ENCODE measurements at regions not wholly inside any gene's neighbourhood (a gene's known extent, or its start where the extent isn't known, plus 50 kb on each side); places are given as distances from the start of the nearest gene placed in this dataset.
"Not testable (repeated sequence)": the region's sequence is repeated elsewhere in the genome, so short reads cannot be mapped to it uniquely, and the experiment has no call there.

GRCh38 chr12:46903058-46903457 is 77.3 kb upstream of the SLC38A4 start:
- TF ChIP-seq CTCF (optimal IDR thresholded peaks at IDR 0.05 in 1 of 3, IDR thresholded peaks at IDR 0.05 in 1 of 3, conservative IDR thresholded peaks at IDR 0.05 in 1 of 3; ENCODE audit: extremely low read depth in 1 of 3, insufficient read depth in 2 of 3, low read length in 3 of 3) (no peak), EZH2 (IDR thresholded peaks at IDR 0.05; ENCODE audit: low read length) (no peak)
- Histone ChIP-seq H3K79me2 (ENCODE audit: control insufficient read depth, insufficient read depth, low read length) (no peaks in the 10 kb centered on the region), H4K20me1 (ENCODE audit: control insufficient read depth, extremely low read depth, insufficient read depth, low read length) (no peaks in the 10 kb centered on the region), H3K4me1 (ENCODE audit: control insufficient read depth, extremely low read depth, insufficient read depth, low read length) (peaks cover 10% of the 10 kb centered on the region), H3K4me3 (ENCODE audit: control insufficient read depth in 2 of 3, extremely low read depth in 1 of 3, insufficient read depth in 2 of 3, low read depth in 1 of 3, low read length in 3 of 3) (no peak overlapping the region), H3K27me3 (ENCODE audit: control insufficient read depth, extremely low read depth, insufficient read depth, low read length) (no peaks in the 10 kb centered on the region), H3K27ac (ENCODE audit: control insufficient read depth, insufficient read depth, low read length) (no peak overlapping the region), H3K36me3 (ENCODE audit: control insufficient read depth in 2 of 2, extremely low read depth in 1 of 2, insufficient read depth in 2 of 2, low read length in 2 of 2) (no peaks in the 10 kb centered on the region), H3K9me3 (ENCODE audit: control insufficient read depth, low read depth, low read length) (no peaks in the 10 kb centered on the region), H3K9me1 (ENCODE audit: control insufficient read depth, extremely low read depth, insufficient read depth, low read length) (no peaks in the 10 kb centered on the region), H3K4me2 (ENCODE audit: control insufficient read depth, extremely low read depth, insufficient read depth, low read depth, low read length) (no peak overlapping the region), H2AFZ (ENCODE audit: control insufficient read depth, low read length) (no peak overlapping the region), H3K9ac (ENCODE audit: control insufficient read depth, extremely low read depth, insufficient read depth, low read length) (no peak overlapping the region)
- DNase-seq (ENCODE audit: low read depth, low spot score) (no peak), FAIRE-seq (no peak)
- dilution Hi-C loops (cut with MboI; ENCODE audit: extremely low pct_ligation_motif_present, low sequenced_read_pairs) = no loop called here

GRCh38 chr12:46904406-46905238 is 78.8 kb upstream of the SLC38A4 start:
- dilution Hi-C loops (cut with MboI; ENCODE audit: extremely low pct_ligation_motif_present, low sequenced_read_pairs) = no loop called here
- TF ChIP-seq CTCF (optimal IDR thresholded peaks at IDR 0.05 in 1 of 3, IDR thresholded peaks at IDR 0.05 in 1 of 3, conservative IDR thresholded peaks at IDR 0.05 in 1 of 3; ENCODE audit: extremely low read depth in 1 of 3, insufficient read depth in 2 of 3, low read length in 3 of 3) (no peak), EZH2 (IDR thresholded peaks at IDR 0.05; ENCODE audit: low read length) (no peak)
- no peaks in the 10 kb centered on the region for H3K27me3 ChIP-seq (ENCODE audit: control insufficient read depth, extremely low read depth, insufficient read depth, low read length)
- FAIRE-seq = no peak
- H3K4me2 ChIP-seq (ENCODE audit: control insufficient read depth, extremely low read depth, insufficient read depth, low read depth, low read length) = peak overlapping the region; percentile 14
- no peak for DNase-seq (ENCODE audit: low read depth, low spot score)
- peaks cover 24% of the 10 kb centered on the region for H3K4me1 ChIP-seq (ENCODE audit: control insufficient read depth, extremely low read depth, insufficient read depth, low read length)
- no peaks in the 10 kb centered on the region for H4K20me1 ChIP-seq (ENCODE audit: control insufficient read depth, extremely low read depth, insufficient read depth, low read length)
- H3K79me2 ChIP-seq (ENCODE audit: control insufficient read depth, insufficient read depth, low read length) = no peaks in the 10 kb centered on the region
- peak overlapping the region; percentile 74 for H2AFZ ChIP-seq (ENCODE audit: control insufficient read depth, low read length)
- H3K9ac ChIP-seq (ENCODE audit: control insufficient read depth, extremely low read depth, insufficient read depth, low read length) = no peak overlapping the region
- H3K27ac ChIP-seq (ENCODE audit: control insufficient read depth, insufficient read depth, low read length) = peak overlapping the region; percentile 8
- no peaks in the 10 kb centered on the region for H3K9me1 ChIP-seq (ENCODE audit: control insufficient read depth, extremely low read depth, insufficient read depth, low read length)
- H3K36me3 ChIP-seq (ENCODE audit: control insufficient read depth in 2 of 2, extremely low read depth in 1 of 2, insufficient read depth in 2 of 2, low read length in 2 of 2) = no peaks in the 10 kb centered on the region
- no peaks in the 10 kb centered on the region for H3K9me3 ChIP-seq (ENCODE audit: control insufficient read depth, low read depth, low read length)
- H3K4me3 ChIP-seq (ENCODE audit: control insufficient read depth in 2 of 3, extremely low read depth in 1 of 3, insufficient read depth in 2 of 3, low read depth in 1 of 3, low read length in 3 of 3) = no peak overlapping the region

- H3K9me3 ChIP-seq (ENCODE audit: control insufficient read depth, low read depth, low read length); H3K36me3 ChIP-seq (ENCODE audit: control insufficient read depth in 2 of 2, extremely low read depth in 1 of 2, insufficient read depth in 2 of 2, low read length in 2 of 2); H4K20me1 ChIP-seq (ENCODE audit: control insufficient read depth, extremely low read depth, insufficient read depth, low read length); DNase-seq (ENCODE audit: low read depth, low spot score); H3K9me1 ChIP-seq (ENCODE audit: control insufficient read depth, extremely low read depth, insufficient read depth, low read length); H3K4me3 ChIP-seq (ENCODE audit: control insufficient read depth in 2 of 3, extremely low read depth in 1 of 3, insufficient read depth in 2 of 3, low read depth in 1 of 3, low read length in 3 of 3); H3K79me2 ChIP-seq (ENCODE audit: control insufficient read depth, insufficient read depth, low read length); H3K9ac ChIP-seq (ENCODE audit: control insufficient read depth, extremely low read depth, insufficient read depth, low read length); dilution Hi-C loops (cut with MboI; ENCODE audit: extremely low pct_ligation_motif_present, low sequenced_read_pairs); H3K27me3 ChIP-seq (ENCODE audit: control insufficient read depth, extremely low read depth, insufficient read depth, low read length): not testable (repeated sequence)
- H3K27ac ChIP-seq (ENCODE audit: control insufficient read depth, insufficient read depth, low read length) = peak overlapping the region; percentile 8
- peak; percentile 46 for FAIRE-seq
- H2AFZ ChIP-seq (ENCODE audit: control insufficient read depth, low read length) = peak overlapping the region; percentile 74
- H3K4me1 ChIP-seq (ENCODE audit: control insufficient read depth, extremely low read depth, insufficient read depth, low read length) = peaks cover 24% of the 10 kb centered on the region
- H3K4me2 ChIP-seq (ENCODE audit: control insufficient read depth, extremely low read depth, insufficient read depth, low read depth, low read length) = peak overlapping the region; percentile 14
Observed at GRCh38 chr12:46905239-46905627, 79.4 kb upstream of the SLC38A4 start.
